HG02840 (cell line): ENCODE measurements at regions not wholly inside any gene's neighbourhood (a gene's known extent, or its start where the extent isn't known, plus 50 kb on each side); places are given as distances from the start of the nearest gene placed in this dataset.

Experiments used
- ATAC-seq: cut with Tn5 transposase; IDR thresholded peaks from one replicate; pipeline ENCODE4 v1.9.1; 2021; ENCODE audit warnings: mild to moderate bottlenecking, moderate library complexity, moderate number of reproducible peaks; ENCODE audit not compliant: unreplicated experiment, low FRiP score

- no peak for ATAC-seq
These were observed 402.7 kb downstream of the IRS2 start for GRCh38 chr13:109383683-109384082.

GRCh38 chr13:109381546-109382180, 404.7 kb downstream of the IRS2 start:
- no peak for ATAC-seq

- ATAC-seq, result no peak
These were observed 405.9 kb downstream of the IRS2 start for GRCh38 chr13:109380457-109380856.

- ATAC-seq, result no peak
These were observed 406.5 kb downstream of the IRS2 start for GRCh38 chr13:109379930-109380329.

GRCh38 chr13:109376936-109377335, 409.4 kb downstream of the IRS2 start:
- ATAC-seq, result no peak

GRCh38 chr13:109374609-109375200, 411.7 kb downstream of the IRS2 start:
- ATAC-seq, result no peak

GRCh38 chr13:109372666-109373065, 413.7 kb downstream of the IRS2 start:
- no peak for ATAC-seq

- ATAC-seq, result no peak
These were observed 415.3 kb downstream of the IRS2 start for GRCh38 chr13:109371066-109371465.

- no peak for ATAC-seq
These were observed 415.9 kb downstream of the IRS2 start for GRCh38 chr13:109370496-109370895.

GRCh38 chr13:109369353-109370052, 416.9 kb downstream of the IRS2 start:
- ATAC-seq, result no peak

- no peak for ATAC-seq
These were observed 418.2 kb downstream of the IRS2 start for GRCh38 chr13:109368230-109368629.

GRCh38 chr13:109366525-109366924, 419.9 kb downstream of the IRS2 start:
- no peak for ATAC-seq

GRCh38 chr13:109363431-109363830, 423.0 kb downstream of the IRS2 start:
- no peak for ATAC-seq

GRCh38 chr13:109362616-109363015, 423.8 kb downstream of the IRS2 start:
- ATAC-seq, result no peak

- no peak for ATAC-seq
These were observed 424.7 kb downstream of the IRS2 start for GRCh38 chr13:109361562-109362289.

- no peak for ATAC-seq
These were observed 428.5 kb downstream of the IRS2 start for GRCh38 chr13:109357751-109358471.

GRCh38 chr13:109355875-109356434, 430.4 kb downstream of the IRS2 start:
- no peak for ATAC-seq

- no peak for ATAC-seq
These were observed 431.2 kb downstream of the IRS2 start for GRCh38 chr13:109355166-109355565.

- no peak for ATAC-seq
These were observed 435.1 kb downstream of the IRS2 start for GRCh38 chr13:109351236-109351635.
